WTC11 (cell line): ENCODE measurements at regions not wholly inside any gene's neighbourhood (a gene's known extent, or its start where the extent isn't known, plus 50 kb on each side); places are given as distances from the start of the nearest gene placed in this dataset.

Experiments
- ATAC-seq: fragments of 200-7000 bp; cut with Tn5 transposase; 2 replicates; pipeline ENCODE4 v1.10.0; 2021; ENCODE audit warnings: mild to moderate bottlenecking, moderate library complexity
- CTCF ChIA-PET: fragments of 300-600 bp; sonication (Branson Sonifier 250); formaldehyde crosslinking; loops from one replicate; lab custom pipeline; 2021; ENCODE audit warnings: antibody characterized with exemption; lab: Charles Lee
- POLR2A ChIA-PET: fragments of 350-600 bp; sonication (Branson Sonifier 250); formaldehyde crosslinking; loops from one replicate; lab custom pipeline; 2021; ENCODE audit warnings: antibody characterized with exemption; lab: Charles Lee
- DNase-seq: peaks from one replicate; pipeline ENCODE4 v3.0.0; 2021; ENCODE audit warnings: low spot score
- H3K27ac Mint-ChIP-seq: 2 replicates; pipeline ENCODE4 v1.8.0; 2021; ENCODE audit warnings: mixed read lengths
- H3K27me3 Mint-ChIP-seq: 2 replicates; pipeline ENCODE4 v1.8.0; 2021; ENCODE audit warnings: low read depth, mild to moderate bottlenecking, moderate library complexity, mixed read lengths
- H3K36me3 Mint-ChIP-seq: 2 replicates; pipeline ENCODE4 v1.8.0; 2021; ENCODE audit warnings: mixed read lengths
- H3K4me1 Mint-ChIP-seq: 2 replicates; pipeline ENCODE4 v1.8.0; 2022; ENCODE audit warnings: mixed read lengths
- H3K4me3 Mint-ChIP-seq: 2 replicates; pipeline ENCODE4 v1.8.0; 2021; ENCODE audit warnings: mild to moderate bottlenecking, moderate library complexity, mixed read lengths
- H3K9me3 Mint-ChIP-seq: 2 replicates; pipeline ENCODE4 v1.8.0; 2021; ENCODE audit warnings: mixed read lengths
- CREM ChIP-seq: sonication (generic); formaldehyde crosslinking; IDR thresholded peaks from 2 replicates; pipeline ENCODE4 v1.8.1; 2022; ENCODE audit warnings: mild to moderate bottlenecking, missing genetic modification reagents, moderate library complexity
- ESRRA ChIP-seq: sonication (generic); formaldehyde crosslinking; IDR thresholded peaks from 2 replicates; pipeline ENCODE4 v1.8.1; 2022; ENCODE audit warnings: mild to moderate bottlenecking, missing genetic modification reagents, borderline replicate concordance
- GABPB1 ChIP-seq: sonication (generic); formaldehyde crosslinking; IDR thresholded peaks from 2 replicates; pipeline ENCODE4 v1.8.1; 2023; ENCODE audit warnings: mild to moderate bottlenecking, missing genetic modification reagents
- TEAD4 ChIP-seq: sonication (generic); formaldehyde crosslinking; IDR thresholded peaks from 2 replicates; pipeline ENCODE4 v1.8.0; 2022; ENCODE audit warnings: mild to moderate bottlenecking, missing genetic modification reagents
- TP53 ChIP-seq: sonication (generic); formaldehyde crosslinking; IDR thresholded peaks from 2 replicates; pipeline ENCODE4 v1.8.1; 2023; ENCODE audit warnings: mild to moderate bottlenecking, missing genetic modification reagents
- ZNF219 ChIP-seq: sonication (generic); formaldehyde crosslinking; IDR thresholded peaks from 2 replicates; pipeline ENCODE4 v1.8.0; 2023; ENCODE audit warnings: missing genetic modification reagents, mild to moderate bottlenecking, borderline replicate concordance
- TF ChIP-seq, protein P1 (sequence below): sonication (generic); formaldehyde crosslinking; IDR thresholded peaks from 2 replicates; pipeline ENCODE4 v1.8.0; 2022; ENCODE audit warnings: missing genetic modification reagents
- TF ChIP-seq, protein P2 (sequence below): sonication (generic); formaldehyde crosslinking; IDR thresholded peaks from 2 replicates; pipeline ENCODE4 v1.8.0; 2022; ENCODE audit warnings: mild to moderate bottlenecking, missing genetic modification reagents
- TF ChIP-seq, protein P3 (sequence below): fragments of 250-450 bp; sonication (Bioruptor Pico); IDR thresholded peaks from 2 replicates; pipeline ENCODE4 v1.8.0; 2021; ENCODE audit warnings: mild to moderate bottlenecking
- TF ChIP-seq, protein P4 (sequence below): sonication (generic); formaldehyde crosslinking; IDR thresholded peaks from 2 replicates; pipeline ENCODE4 v1.8.1; 2022; ENCODE audit warnings: missing genetic modification reagents, borderline replicate concordance
- TF ChIP-seq, protein P5 (sequence below): fragments of 200-600 bp; IDR thresholded peaks from 2 replicates; pipeline ENCODE4 v1.8.0; 2022; ENCODE audit warnings: antibody characterized with exemption
- TF ChIP-seq, protein P6 (sequence below): fragments of 250-450 bp; sonication (Bioruptor Pico); IDR thresholded peaks from 2 replicates; pipeline ENCODE4 v2.1.2; 2022; ENCODE audit warnings: mild to moderate bottlenecking, moderate library complexity
- TF ChIP-seq, protein P7 (sequence below): sonication (generic); formaldehyde crosslinking; IDR thresholded peaks from 2 replicates; pipeline ENCODE4 v1.8.1; 2023; ENCODE audit warnings: mild to moderate bottlenecking, moderate library complexity, missing genetic modification reagents
- TF ChIP-seq, protein P8 (sequence below): fragments of 250-450 bp; sonication (Bioruptor Pico); conservative IDR thresholded peaks from 2 replicates; pipeline ENCODE4 v1.9.0; 2021; ENCODE audit warnings: mild to moderate bottlenecking

DNA sequence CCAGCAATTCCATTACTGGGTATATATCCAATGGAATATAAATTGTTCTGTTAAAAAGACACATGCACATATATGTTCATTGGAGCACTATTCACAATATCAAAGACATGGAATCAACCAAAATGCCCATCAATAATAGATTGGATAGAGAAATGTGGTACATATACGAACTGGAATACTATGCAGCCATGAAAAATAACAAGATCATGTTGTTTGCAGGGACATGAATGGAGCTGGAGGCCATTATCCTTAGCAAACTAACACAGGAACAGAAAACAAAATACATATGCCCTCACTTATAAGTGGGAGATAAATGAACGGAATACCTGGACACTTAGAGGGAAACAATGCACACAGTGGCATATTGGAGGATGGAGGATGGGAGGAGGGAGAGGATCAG lies 355.8 kb downstream of the CCDC85A start (continued):
- TF ChIP-seq, protein P1, sequence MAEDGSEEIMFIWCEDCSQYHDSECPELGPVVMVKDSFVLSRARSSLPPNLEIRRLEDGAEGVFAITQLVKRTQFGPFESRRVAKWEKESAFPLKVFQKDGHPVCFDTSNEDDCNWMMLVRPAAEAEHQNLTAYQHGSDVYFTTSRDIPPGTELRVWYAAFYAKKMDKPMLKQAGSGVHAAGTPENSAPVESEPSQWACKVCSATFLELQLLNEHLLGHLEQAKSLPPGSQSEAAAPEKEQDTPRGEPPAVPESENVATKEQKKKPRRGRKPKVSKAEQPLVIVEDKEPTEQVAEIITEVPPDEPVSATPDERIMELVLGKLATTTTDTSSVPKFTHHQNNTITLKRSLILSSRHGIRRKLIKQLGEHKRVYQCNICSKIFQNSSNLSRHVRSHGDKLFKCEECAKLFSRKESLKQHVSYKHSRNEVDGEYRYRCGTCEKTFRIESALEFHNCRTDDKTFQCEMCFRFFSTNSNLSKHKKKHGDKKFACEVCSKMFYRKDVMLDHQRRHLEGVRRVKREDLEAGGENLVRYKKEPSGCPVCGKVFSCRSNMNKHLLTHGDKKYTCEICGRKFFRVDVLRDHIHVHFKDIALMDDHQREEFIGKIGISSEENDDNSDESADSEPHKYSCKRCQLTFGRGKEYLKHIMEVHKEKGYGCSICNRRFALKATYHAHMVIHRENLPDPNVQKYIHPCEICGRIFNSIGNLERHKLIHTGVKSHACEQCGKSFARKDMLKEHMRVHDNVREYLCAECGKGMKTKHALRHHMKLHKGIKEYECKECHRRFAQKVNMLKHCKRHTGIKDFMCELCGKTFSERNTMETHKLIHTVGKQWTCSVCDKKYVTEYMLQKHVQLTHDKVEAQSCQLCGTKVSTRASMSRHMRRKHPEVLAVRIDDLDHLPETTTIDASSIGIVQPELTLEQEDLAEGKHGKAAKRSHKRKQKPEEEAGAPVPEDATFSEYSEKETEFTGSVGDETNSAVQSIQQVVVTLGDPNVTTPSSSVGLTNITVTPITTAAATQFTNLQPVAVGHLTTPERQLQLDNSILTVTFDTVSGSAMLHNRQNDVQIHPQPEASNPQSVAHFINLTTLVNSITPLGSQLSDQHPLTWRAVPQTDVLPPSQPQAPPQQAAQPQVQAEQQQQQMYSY (CRISPR knock-in tag), result no peak

DNA sequence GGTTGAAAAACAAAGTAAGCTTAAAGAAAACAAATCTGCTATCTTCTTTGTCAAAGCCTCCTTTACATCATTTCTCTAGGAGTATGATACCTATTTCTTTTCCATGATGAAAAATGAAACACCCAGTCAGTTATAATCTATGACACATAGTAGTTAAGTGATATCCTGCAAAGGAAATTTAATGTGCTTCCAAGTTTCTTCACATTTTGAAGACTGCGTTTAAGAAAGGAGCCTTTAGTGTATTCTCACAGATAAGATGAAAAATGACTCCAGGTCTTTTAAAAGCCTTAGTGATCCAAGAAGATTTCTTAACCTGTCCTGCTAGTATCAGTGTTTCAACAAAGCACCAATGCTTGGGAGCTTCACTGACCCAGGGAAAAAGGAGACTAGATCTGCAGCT lies 356.7 kb downstream of the CCDC85A start:
- DNase-seq, result no peak
- H3K9me3 Mint-ChIP-seq, result peaks cover 8% of the 10 kb centered on the region
- no peak for ATAC-seq
- H3K4me3 Mint-ChIP-seq, result no peak overlapping the region
- H3K27ac Mint-ChIP-seq, result no peak overlapping the region
- ChIA-PET POLR2A (no interaction called here), CTCF (no interaction called here)
- no peaks in the 10 kb centered on the region for H3K36me3 Mint-ChIP-seq
- TF ChIP-seq, protein P2, sequence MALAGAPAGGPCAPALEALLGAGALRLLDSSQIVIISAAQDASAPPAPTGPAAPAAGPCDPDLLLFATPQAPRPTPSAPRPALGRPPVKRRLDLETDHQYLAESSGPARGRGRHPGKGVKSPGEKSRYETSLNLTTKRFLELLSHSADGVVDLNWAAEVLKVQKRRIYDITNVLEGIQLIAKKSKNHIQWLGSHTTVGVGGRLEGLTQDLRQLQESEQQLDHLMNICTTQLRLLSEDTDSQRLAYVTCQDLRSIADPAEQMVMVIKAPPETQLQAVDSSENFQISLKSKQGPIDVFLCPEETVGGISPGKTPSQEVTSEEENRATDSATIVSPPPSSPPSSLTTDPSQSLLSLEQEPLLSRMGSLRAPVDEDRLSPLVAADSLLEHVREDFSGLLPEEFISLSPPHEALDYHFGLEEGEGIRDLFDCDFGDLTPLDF (CRISPR knock-in tag), result no peak
- TF ChIP-seq, protein P3, sequence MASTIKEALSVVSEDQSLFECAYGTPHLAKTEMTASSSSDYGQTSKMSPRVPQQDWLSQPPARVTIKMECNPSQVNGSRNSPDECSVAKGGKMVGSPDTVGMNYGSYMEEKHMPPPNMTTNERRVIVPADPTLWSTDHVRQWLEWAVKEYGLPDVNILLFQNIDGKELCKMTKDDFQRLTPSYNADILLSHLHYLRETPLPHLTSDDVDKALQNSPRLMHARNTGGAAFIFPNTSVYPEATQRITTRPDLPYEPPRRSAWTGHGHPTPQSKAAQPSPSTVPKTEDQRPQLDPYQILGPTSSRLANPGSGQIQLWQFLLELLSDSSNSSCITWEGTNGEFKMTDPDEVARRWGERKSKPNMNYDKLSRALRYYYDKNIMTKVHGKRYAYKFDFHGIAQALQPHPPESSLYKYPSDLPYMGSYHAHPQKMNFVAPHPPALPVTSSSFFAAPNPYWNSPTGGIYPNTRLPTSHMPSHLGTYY, result no peak
- TF ChIP-seq, protein P4, sequence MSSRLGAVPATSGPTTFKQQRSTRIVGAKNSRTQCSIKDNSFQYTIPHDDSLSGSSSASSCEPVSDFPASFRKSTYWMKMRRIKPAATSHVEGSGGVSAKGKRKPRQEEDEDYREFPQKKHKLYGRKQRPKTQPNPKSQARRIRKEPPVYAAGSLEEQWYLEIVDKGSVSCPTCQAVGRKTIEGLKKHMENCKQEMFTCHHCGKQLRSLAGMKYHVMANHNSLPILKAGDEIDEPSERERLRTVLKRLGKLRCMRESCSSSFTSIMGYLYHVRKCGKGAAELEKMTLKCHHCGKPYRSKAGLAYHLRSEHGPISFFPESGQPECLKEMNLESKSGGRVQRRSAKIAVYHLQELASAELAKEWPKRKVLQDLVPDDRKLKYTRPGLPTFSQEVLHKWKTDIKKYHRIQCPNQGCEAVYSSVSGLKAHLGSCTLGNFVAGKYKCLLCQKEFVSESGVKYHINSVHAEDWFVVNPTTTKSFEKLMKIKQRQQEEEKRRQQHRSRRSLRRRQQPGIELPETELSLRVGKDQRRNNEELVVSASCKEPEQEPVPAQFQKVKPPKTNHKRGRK (CRISPR knock-in tag), result no peak
- TF ChIP-seq ESRRA (CRISPR knock-in tag), result no peak
- TF ChIP-seq, protein P5, sequence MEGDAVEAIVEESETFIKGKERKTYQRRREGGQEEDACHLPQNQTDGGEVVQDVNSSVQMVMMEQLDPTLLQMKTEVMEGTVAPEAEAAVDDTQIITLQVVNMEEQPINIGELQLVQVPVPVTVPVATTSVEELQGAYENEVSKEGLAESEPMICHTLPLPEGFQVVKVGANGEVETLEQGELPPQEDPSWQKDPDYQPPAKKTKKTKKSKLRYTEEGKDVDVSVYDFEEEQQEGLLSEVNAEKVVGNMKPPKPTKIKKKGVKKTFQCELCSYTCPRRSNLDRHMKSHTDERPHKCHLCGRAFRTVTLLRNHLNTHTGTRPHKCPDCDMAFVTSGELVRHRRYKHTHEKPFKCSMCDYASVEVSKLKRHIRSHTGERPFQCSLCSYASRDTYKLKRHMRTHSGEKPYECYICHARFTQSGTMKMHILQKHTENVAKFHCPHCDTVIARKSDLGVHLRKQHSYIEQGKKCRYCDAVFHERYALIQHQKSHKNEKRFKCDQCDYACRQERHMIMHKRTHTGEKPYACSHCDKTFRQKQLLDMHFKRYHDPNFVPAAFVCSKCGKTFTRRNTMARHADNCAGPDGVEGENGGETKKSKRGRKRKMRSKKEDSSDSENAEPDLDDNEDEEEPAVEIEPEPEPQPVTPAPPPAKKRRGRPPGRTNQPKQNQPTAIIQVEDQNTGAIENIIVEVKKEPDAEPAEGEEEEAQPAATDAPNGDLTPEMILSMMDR, result no peak
- TF ChIP-seq TEAD4, result no peak
- TF ChIP-seq ZNF219 (CRISPR knock-in tag), result no peak
- TF ChIP-seq CREM, result no peak
- no peak for TF ChIP-seq TP53
- TF ChIP-seq, protein P6, sequence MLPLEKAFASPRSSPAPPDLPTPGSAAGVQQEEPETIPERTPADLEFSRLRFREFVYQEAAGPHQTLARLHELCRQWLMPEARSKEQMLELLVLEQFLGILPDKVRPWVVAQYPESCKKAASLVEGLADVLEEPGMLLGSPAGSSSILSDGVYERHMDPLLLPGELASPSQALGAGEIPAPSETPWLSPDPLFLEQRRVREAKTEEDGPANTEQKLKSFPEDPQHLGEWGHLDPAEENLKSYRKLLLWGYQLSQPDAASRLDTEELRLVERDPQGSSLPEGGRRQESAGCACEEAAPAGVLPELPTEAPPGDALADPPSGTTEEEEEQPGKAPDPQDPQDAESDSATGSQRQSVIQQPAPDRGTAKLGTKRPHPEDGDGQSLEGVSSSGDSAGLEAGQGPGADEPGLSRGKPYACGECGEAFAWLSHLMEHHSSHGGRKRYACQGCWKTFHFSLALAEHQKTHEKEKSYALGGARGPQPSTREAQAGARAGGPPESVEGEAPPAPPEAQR, result no peak
- TF ChIP-seq GABPB1 (CRISPR knock-in tag), result no peak
- TF ChIP-seq, protein P7, sequence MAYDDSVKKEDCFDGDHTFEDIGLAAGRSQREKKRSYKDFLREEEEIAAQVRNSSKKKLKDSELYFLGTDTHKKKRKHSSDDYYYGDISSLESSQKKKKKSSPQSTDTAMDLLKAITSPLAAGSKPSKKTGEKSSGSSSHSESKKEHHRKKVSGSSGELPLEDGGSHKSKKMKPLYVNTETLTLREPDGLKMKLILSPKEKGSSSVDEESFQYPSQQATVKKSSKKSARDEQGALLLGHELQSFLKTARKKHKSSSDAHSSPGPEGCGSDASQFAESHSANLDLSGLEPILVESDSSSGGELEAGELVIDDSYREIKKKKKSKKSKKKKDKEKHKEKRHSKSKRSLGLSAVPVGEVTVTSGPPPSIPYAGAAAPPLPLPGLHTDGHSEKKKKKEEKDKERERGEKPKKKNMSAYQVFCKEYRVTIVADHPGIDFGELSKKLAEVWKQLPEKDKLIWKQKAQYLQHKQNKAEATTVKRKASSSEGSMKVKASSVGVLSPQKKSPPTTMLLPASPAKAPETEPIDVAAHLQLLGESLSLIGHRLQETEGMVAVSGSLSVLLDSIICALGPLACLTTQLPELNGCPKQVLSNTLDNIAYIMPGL (CRISPR knock-in tag), result no peak
- TF ChIP-seq, protein P8, sequence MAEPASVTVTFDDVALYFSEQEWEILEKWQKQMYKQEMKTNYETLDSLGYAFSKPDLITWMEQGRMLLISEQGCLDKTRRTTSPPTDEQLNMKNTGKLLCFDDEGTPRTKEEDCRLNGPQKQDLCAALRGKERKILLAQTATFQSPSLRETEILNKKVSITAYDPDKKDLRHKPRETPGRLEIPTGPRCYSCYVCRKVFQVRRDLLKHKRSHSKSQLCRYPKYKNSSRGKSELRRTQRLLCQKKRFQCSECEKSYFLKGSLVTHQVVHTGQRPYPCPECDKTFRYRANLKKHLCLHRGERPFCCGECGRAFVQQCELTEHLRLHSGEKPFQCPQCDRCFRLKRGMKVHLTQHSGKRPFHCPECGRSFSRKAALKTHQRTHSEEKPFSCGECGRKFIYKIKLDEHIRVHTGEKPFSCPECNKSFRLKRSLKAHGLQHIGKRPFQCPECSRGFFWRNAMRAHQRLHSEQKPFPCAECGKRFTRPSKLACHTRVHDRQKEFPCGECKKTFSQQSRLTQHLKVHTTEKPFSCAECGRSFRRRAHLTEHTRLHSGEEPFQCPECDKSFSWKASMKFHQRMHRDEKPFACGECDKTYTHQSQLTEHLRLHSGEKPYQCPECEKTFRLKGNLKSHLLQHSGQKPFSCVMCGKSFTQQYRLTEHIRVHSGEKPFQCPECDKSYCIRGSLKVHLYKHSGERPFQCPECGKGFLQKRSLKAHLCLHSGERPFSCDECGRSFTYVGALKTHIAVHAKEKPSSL (CRISPR knock-in tag), result no peak
- H3K27me3 Mint-ChIP-seq, result no peaks in the 10 kb centered on the region
- H3K4me1 Mint-ChIP-seq, result no peaks in the 10 kb centered on the region
